Astrocyte (in vitro differentiated cells and primary cell): ENCODE measurements at regions not wholly inside any gene's neighbourhood (a gene's known extent, or its start where the extent isn't known, plus 50 kb on each side); places are given as distances from the start of the nearest gene placed in this dataset.

Source experiments
- DNase-seq: peaks from one replicate; pipeline ENCODE4 v3.0.0-alpha.2; 2010; ENCODE audit warnings: low read depth
- FAIRE-seq: peaks from 2 replicates; lab custom pipeline; 2011; peaks lifted over from hg19 to GRCh38; lab: Jason Lieb, UNC
- H2AFZ ChIP-seq: 2 replicates; pipeline ENCODE4 v1.6.0; 2012; ENCODE audit warnings: low read depth, low read length, inconsistent platforms
- H3K27ac ChIP-seq: 2 replicates; pipeline ENCODE4 v1.5.1; 2011; ENCODE audit warnings: low read depth, low read length, inconsistent platforms
- H3K27me3 ChIP-seq: 2 replicates; pipeline ENCODE4 v1.6.0; 2011; ENCODE audit warnings: low read length, inconsistent platforms; ENCODE audit not compliant: insufficient read depth
- H3K36me3 ChIP-seq: 2 replicates; pipeline ENCODE4 v1.5.1; 2011; ENCODE audit warnings: low read length, inconsistent platforms; ENCODE audit not compliant: insufficient read depth
- H3K4me1 ChIP-seq: 2 replicates; pipeline ENCODE4 v1.5.1; 2011; ENCODE audit warnings: low read length, inconsistent platforms; ENCODE audit not compliant: insufficient read depth
- H3K4me2 ChIP-seq: 2 replicates; pipeline ENCODE4 v1.6.0; 2012; ENCODE audit warnings: low read length, inconsistent platforms
- H3K4me3 ChIP-seq: 2 replicates; pipeline ENCODE4 v1.5.1; 2011; ENCODE audit warnings: low read depth, mild to moderate bottlenecking, low read length, inconsistent platforms; ENCODE audit not compliant: insufficient read depth
- H3K79me2 ChIP-seq: 2 replicates; pipeline ENCODE4 v1.6.0; 2012; ENCODE audit warnings: mild to moderate bottlenecking, low read length, inconsistent platforms; ENCODE audit not compliant: insufficient read depth
- H3K9ac ChIP-seq: 2 replicates; pipeline ENCODE4 v1.6.0; 2012; ENCODE audit warnings: mild to moderate bottlenecking, low read length, inconsistent platforms
- H3K9me3 ChIP-seq: 2 replicates; pipeline ENCODE4 v1.5.1; 2012; ENCODE audit warnings: low read depth, mild to moderate bottlenecking, low read length, inconsistent platforms; ENCODE audit not compliant: insufficient read depth
- H4K20me1 ChIP-seq: 2 replicates; pipeline ENCODE4 v1.6.0; 2012; ENCODE audit warnings: low read length, inconsistent platforms; ENCODE audit not compliant: insufficient read depth
- H3K27ac Mint-ChIP-seq: one replicate; pipeline ENCODE4 v1.8.0; 2021; ENCODE audit warnings: mild to moderate bottlenecking, mixed read lengths; ENCODE audit not compliant: unreplicated experiment
- H3K27me3 Mint-ChIP-seq: one replicate; pipeline ENCODE4 v1.8.0; 2021; ENCODE audit warnings: low read depth, mixed read lengths; ENCODE audit not compliant: unreplicated experiment
- H3K36me3 Mint-ChIP-seq: one replicate; pipeline ENCODE4 v1.8.0; 2021; ENCODE audit warnings: low read depth, mixed read lengths; ENCODE audit not compliant: unreplicated experiment
- H3K4me1 Mint-ChIP-seq: one replicate; pipeline ENCODE4 v1.8.0; 2021; ENCODE audit warnings: low read depth, mixed read lengths; ENCODE audit not compliant: unreplicated experiment
- H3K4me3 Mint-ChIP-seq: one replicate; pipeline ENCODE4 v1.8.0; 2021; ENCODE audit warnings: mild to moderate bottlenecking, moderate library complexity, mixed read lengths; ENCODE audit not compliant: unreplicated experiment
- H3K9me3 Mint-ChIP-seq: one replicate; pipeline ENCODE4 v1.8.0; 2021; ENCODE audit warnings: mild to moderate bottlenecking, mixed read lengths; ENCODE audit not compliant: unreplicated experiment
- CTCF ChIP-seq: IDR thresholded peaks from 2 replicates; pipeline ENCODE4 v1.5.1; 2011; ENCODE audit warnings: low read depth, mild to moderate bottlenecking, inconsistent platforms, low read length, moderate library complexity; ENCODE audit not compliant: insufficient read depth
- EZH2 ChIP-seq: IDR thresholded peaks from 2 replicates; pipeline ENCODE4 v1.6.1; 2012; ENCODE audit warnings: mild to moderate bottlenecking, low read length, inconsistent platforms; ENCODE audit not compliant: insufficient read depth

DNA sequence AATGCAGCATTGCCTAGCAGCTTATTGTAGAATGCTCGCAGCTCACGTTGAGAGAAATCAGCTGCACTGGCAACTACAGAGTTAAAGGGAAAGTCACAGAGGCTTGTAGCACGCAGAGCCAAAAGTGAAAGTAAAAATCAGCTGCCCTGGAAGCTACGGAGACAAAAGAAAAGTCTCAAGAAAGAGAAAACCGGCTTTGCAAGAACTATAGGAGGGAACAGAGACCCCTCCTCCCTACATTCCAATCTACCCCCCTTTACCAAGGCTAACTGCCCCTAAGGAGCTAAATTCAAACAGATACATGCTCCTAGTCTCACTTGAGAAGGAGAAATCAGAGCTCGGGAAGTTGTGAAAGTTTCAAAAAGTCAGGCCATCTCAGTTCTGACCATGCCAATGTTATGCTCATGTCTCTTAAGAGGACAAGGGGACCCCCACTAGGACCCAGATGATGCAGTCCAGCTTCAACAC lies 900.4 kb downstream of the NLGN4Y start:
- peaks cover 3% of the 10 kb centered on the region for H3K9me3 Mint-ChIP-seq
- Histone ChIP-seq H3K9ac (peak overlapping the region; percentile 84), H3K36me3 (no peaks in the 10 kb centered on the region), H3K27ac (peak overlapping the region; percentile 21), H3K4me1 (no peaks in the 10 kb centered on the region), H3K79me2 (no peaks in the 10 kb centered on the region), H3K27me3 (no peaks in the 10 kb centered on the region), H3K4me3 (peak overlapping the region; percentile 62), H2AFZ (peak overlapping the region; percentile 73), H3K9me3 (no peaks in the 10 kb centered on the region), H3K4me2 (peak overlapping the region; percentile 85), H4K20me1 (no peaks in the 10 kb centered on the region)
- no peaks in the 10 kb centered on the region for H3K36me3 Mint-ChIP-seq
- DNase-seq = no peak
- peaks cover 2% of the 10 kb centered on the region for H3K4me1 Mint-ChIP-seq
- no peak for TF ChIP-seq CTCF
- TF ChIP-seq EZH2 = no peak
- peaks cover 11% of the 10 kb centered on the region for H3K27me3 Mint-ChIP-seq
- peak overlapping the region; percentile 85 for H3K27ac Mint-ChIP-seq
- FAIRE-seq = no peak
- H3K4me3 Mint-ChIP-seq = peak overlapping the region; percentile 80

DNA sequence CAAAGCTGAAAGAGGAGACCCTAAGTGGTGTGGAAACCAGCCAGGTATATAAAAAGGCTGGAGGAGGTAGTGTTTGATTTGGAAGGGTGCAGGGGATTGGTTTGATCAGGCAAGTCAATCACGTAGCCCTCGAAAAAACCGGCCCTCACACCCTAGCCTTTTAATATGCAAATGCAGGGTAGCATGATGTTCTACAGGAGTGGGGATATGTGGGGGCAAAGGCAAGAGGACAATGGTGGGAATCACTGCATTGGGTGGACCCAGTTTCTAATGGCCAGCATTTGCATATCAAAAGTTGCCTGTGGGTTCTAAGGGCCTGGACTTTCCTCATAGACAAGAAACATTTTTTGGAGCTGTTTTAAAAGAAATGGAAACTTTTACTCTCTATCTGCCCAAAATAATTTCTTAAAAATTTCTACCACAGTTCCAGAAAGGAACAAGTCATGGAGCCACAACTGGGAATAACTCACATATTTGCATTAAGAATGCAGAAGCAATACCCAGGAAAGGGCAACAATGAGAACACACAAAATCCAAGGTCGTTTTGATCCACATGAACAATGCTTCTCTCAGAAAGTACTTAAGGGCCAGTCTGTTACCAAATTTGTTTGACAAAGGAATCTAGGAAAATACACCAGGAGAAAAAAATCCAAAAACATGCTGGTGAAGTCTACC lies 915.8 kb downstream of the NLGN4Y start:
- TF ChIP-seq CTCF (no peak), EZH2 (no peak)
- Mint-ChIP-seq H3K27ac (no peak overlapping the region), H3K27me3 (peaks cover 13% of the 10 kb centered on the region), H3K4me1 (peaks cover 13% of the 10 kb centered on the region), H3K9me3 (peaks cover 21% of the 10 kb centered on the region), H3K36me3 (no peaks in the 10 kb centered on the region), H3K4me3 (no peak overlapping the region)
- Histone ChIP-seq H3K4me1 (no peaks in the 10 kb centered on the region), H3K36me3 (no peaks in the 10 kb centered on the region), H3K4me3 (no peak overlapping the region), H3K27me3 (no peaks in the 10 kb centered on the region), H3K9ac (no peak overlapping the region), H2AFZ (no peak overlapping the region), H3K9me3 (no peaks in the 10 kb centered on the region), H3K4me2 (no peak overlapping the region), H3K79me2 (no peaks in the 10 kb centered on the region), H4K20me1 (no peaks in the 10 kb centered on the region), H3K27ac (no peak overlapping the region)
- DNase-seq (no peak), FAIRE-seq (no peak)

DNA sequence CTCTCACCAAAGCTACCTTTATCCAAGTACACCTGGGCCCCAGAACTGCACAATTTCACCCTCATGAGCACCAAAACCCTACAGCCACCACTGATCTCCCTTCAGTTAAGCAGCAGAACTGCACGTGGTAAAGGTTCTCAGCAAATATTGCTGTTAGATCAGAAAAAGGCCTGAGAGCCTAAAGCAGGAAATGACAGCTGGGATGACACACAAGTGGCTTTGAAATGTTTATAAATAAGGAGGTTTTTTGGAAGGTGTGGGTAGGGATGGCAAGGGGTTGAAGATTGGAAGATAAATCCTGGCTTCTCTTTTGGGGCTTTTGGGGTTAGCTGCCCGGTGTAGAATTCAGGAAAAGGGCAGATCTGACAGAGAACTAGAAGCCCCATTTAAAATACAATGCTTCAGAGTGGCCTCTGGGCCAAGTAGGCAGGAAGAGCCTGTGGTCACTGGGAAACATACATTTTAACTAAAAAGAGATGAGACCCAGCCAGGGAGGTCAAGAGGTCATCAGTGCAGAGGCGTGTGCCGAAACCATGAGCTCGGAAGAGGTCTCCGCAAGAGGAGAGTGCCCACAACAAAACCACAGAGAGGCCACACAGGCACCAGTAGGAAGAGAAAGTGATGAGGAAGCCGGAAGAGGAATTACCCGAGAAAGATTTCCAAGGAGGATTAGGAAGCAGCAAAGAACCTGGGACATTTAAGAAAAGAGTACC lies 916.5 kb downstream of the NLGN4Y start:
- H3K4me1 Mint-ChIP-seq = peaks cover 16% of the 10 kb centered on the region
- H3K27me3 Mint-ChIP-seq = peaks cover 12% of the 10 kb centered on the region
- Histone ChIP-seq H3K9me3 (no peaks in the 10 kb centered on the region), H4K20me1 (no peaks in the 10 kb centered on the region), H3K36me3 (no peaks in the 10 kb centered on the region), H3K4me1 (no peaks in the 10 kb centered on the region), H3K79me2 (no peaks in the 10 kb centered on the region), H3K4me2 (no peak overlapping the region), H2AFZ (no peak overlapping the region), H3K27ac (no peak overlapping the region), H3K4me3 (no peak overlapping the region), H3K9ac (no peak overlapping the region), H3K27me3 (no peaks in the 10 kb centered on the region)
- TF ChIP-seq EZH2 (no peak), CTCF (no peak)
- DNase-seq (no peak), FAIRE-seq (no peak)
- peak overlapping the region; percentile 11 for H3K4me3 Mint-ChIP-seq
- no peak overlapping the region for H3K27ac Mint-ChIP-seq
- no peaks in the 10 kb centered on the region for H3K36me3 Mint-ChIP-seq
- H3K9me3 Mint-ChIP-seq = peaks cover 20% of the 10 kb centered on the region
